GM12878 (cell line): ENCODE measurements at regions not wholly inside any gene's neighbourhood (a gene's known extent, or its start where the extent isn't known, plus 50 kb on each side); places are given as distances from the start of the nearest gene placed in this dataset.

Experiments
- ATAC-seq: fragments of 200-7000 bp; cut with Tn5 transposase; 3 replicates; pipeline ENCODE4 v1.9.1; 2020; ENCODE audit warnings: mild to moderate bottlenecking, moderate library complexity
- BruUV-seq: library from RNA; stranded (reverse); fragments of 400-500 nt; replicated peaks from 2 replicates; lab custom pipeline; 2021; lab: Mats Ljungman, UMichigan
- CTCF ChIA-PET: fragments of 300-600 bp; sonication (Branson Sonifier 250); formaldehyde crosslinking; extraction: SDS; loops from one replicate; lab custom pipeline; 2021; ENCODE audit warnings: inconsistent platforms; lab: Yijun Ruan, JAX
- POLR2A ChIA-PET: fragments of 350-600 bp; formaldehyde crosslinking; extraction: SDS; loops from one replicate; lab custom pipeline; 2021; ENCODE audit warnings: inconsistent platforms; lab: Charles Lee
- RAD21 ChIA-PET: fragments of 300-600 bp; sonication (Branson Sonifier 250); formaldehyde crosslinking; loops from one replicate; lab custom pipeline; 2023; ENCODE audit warnings: antibody characterized with exemption; ENCODE audit not compliant: unreplicated experiment; lab: Charles Lee
- SMC1A ChIA-PET: fragments of 300-600 bp; sonication (Branson Sonifier 250); formaldehyde crosslinking; loops from one replicate; lab custom pipeline; 2023; ENCODE audit not compliant: unreplicated experiment, uncharacterized antibody; lab: Charles Lee
- DNase-seq: peaks from one replicate; pipeline ENCODE4 v3.0.0-alpha.2; 2011; ENCODE audit warnings: low read depth, low spot score
- FAIRE-seq: peaks from 3 replicates; lab custom pipeline; 2011; peaks lifted over from hg19 to GRCh38; lab: Jason Lieb, UNC
- H2AFZ ChIP-seq: 2 replicates; pipeline ENCODE4 v1.6.0; 2011; ENCODE audit warnings: low read depth, low read length, control low read depth; ENCODE audit not compliant: control insufficient read depth
- H3K27ac ChIP-seq: 2 replicates; pipeline ENCODE4 v1.5.1; 2011; ENCODE audit warnings: control low read depth; ENCODE audit not compliant: control insufficient read depth, insufficient read depth
- H3K27me3 ChIP-seq, 2 experiments: replicated peaks in 1 of 2; 2 replicates each; pipeline versions ENCODE4 v1.6.0 to v1.6.1; 2011; ENCODE audit warnings: low read length in 1 of 2; ENCODE audit not compliant: control insufficient read depth in 2 of 2, insufficient read depth in 2 of 2
- H3K36me3 ChIP-seq, 2 experiments: 2 replicates each; pipeline ENCODE4 v1.5.1; 2011; ENCODE audit warnings: low read length in 1 of 2; ENCODE audit not compliant: control insufficient read depth in 2 of 2, insufficient read depth in 2 of 2
- H3K4me1 ChIP-seq: 2 replicates; pipeline ENCODE4 v1.6.1; 2011; ENCODE audit warnings: mild to moderate bottlenecking, low read length, moderate library complexity, mixed read lengths; ENCODE audit not compliant: control insufficient read depth, insufficient read depth
- H3K4me2 ChIP-seq: 2 replicates; pipeline ENCODE4 v1.6.0; 2011; ENCODE audit warnings: control low read depth; ENCODE audit not compliant: control insufficient read depth, insufficient read depth
- H3K4me3 ChIP-seq: fragments of 200-600 bp; sonication (generic); 2 replicates; pipeline ENCODE4 v1.5.1; 2016
- H3K79me2 ChIP-seq: 2 replicates; pipeline ENCODE4 v1.6.0; 2011; ENCODE audit warnings: low read length; ENCODE audit not compliant: control insufficient read depth, insufficient read depth
- H3K9ac ChIP-seq: 2 replicates; pipeline ENCODE4 v1.8.0; 2011; ENCODE audit warnings: low read length, control low read depth, mixed read lengths; ENCODE audit not compliant: control insufficient read depth, insufficient read depth
- H3K9me3 ChIP-seq: replicated peaks from 3 replicates; pipeline ENCODE4 v1.5.1; 2011; ENCODE audit warnings: mild to moderate bottlenecking, low read length; ENCODE audit not compliant: control insufficient read depth, insufficient read depth
- H4K20me1 ChIP-seq: 2 replicates; pipeline ENCODE4 v1.6.0; 2011; ENCODE audit not compliant: control insufficient read depth, insufficient read depth
- BMI1 ChIP-seq: fragments of 450-650 bp; IDR thresholded peaks from 2 replicates; pipeline ENCODE4 v1.6.1; 2016; ENCODE audit warnings: mild to moderate bottlenecking, moderate library complexity, borderline replicate concordance
- CHD1 ChIP-seq: IDR thresholded peaks from 2 replicates; pipeline ENCODE4 v1.6.1; 2012; ENCODE audit warnings: low read depth, low read length, improper control_type of control experiment
- CHD4 ChIP-seq: fragments of 200-600 bp; sonication (generic); IDR thresholded peaks from 2 replicates; pipeline ENCODE4 v1.6.1; 2016; ENCODE audit warnings: mild to moderate bottlenecking
- DPF2 ChIP-seq: fragments of 450-650 bp; IDR thresholded peaks from 2 replicates; pipeline ENCODE4 v1.6.1; 2017; ENCODE audit warnings: mild to moderate bottlenecking
- ETV6 ChIP-seq, 2 experiments: fragments of 450-650 bp in 1 of 2; IDR thresholded peaks in 1 of 2; conservative IDR thresholded peaks in 1 of 2; 2 replicates each; pipeline ENCODE4 v1.6.1; 2014; ENCODE audit warnings: antibody characterized with exemption in 1 of 2, borderline replicate concordance in 1 of 2, low read depth in 1 of 2, mild to moderate bottlenecking in 1 of 2, moderate library complexity in 1 of 2
- KDM1A ChIP-seq: fragments of 200-600 bp; sonication (generic); IDR thresholded peaks from 2 replicates; pipeline ENCODE4 v1.6.1; 2016; ENCODE audit warnings: borderline replicate concordance
- LARP7 ChIP-seq: fragments of 450-650 bp; IDR thresholded peaks from 2 replicates; pipeline ENCODE4 v1.6.1; 2017; ENCODE audit warnings: mild to moderate bottlenecking
- MYB ChIP-seq: fragments of 150-350 bp; IDR thresholded peaks from 2 replicates; pipeline ENCODE4 v1.6.1; 2014; ENCODE audit warnings: mild to moderate bottlenecking, low read depth, low read length, borderline replicate concordance
- NFXL1 ChIP-seq: fragments of 450-650 bp; IDR thresholded peaks from 2 replicates; pipeline ENCODE4 v1.6.1; 2017; ENCODE audit warnings: antibody characterized with exemption, mild to moderate bottlenecking, borderline replicate concordance
- RBBP5 ChIP-seq: fragments of 200-600 bp; sonication (generic); conservative IDR thresholded peaks from 2 replicates; pipeline ENCODE4 v1.6.1; 2016
- RCOR1 ChIP-seq: conservative IDR thresholded peaks from 2 replicates; pipeline ENCODE4 v1.6.1; 2012; ENCODE audit warnings: low read depth, low read length, improper control_type of control experiment
- SIN3A ChIP-seq: IDR thresholded peaks from 2 replicates; pipeline ENCODE4 v1.6.1; 2012; ENCODE audit warnings: low read depth, low read length, improper control_type of control experiment
- SMAD5 ChIP-seq: IDR thresholded peaks from 2 replicates; pipeline ENCODE4 v1.6.1; 2016; ENCODE audit warnings: antibody characterized with exemption, low read depth
- SRF ChIP-seq, 2 experiments: IDR thresholded peaks; 2 replicates each; pipeline ENCODE4 v1.6.1; 2011; ENCODE audit warnings: low read depth in 2 of 2, low read length in 2 of 2, mild to moderate bottlenecking in 1 of 2, moderate library complexity in 1 of 2
- SUPT20H ChIP-seq: IDR thresholded peaks from 2 replicates; pipeline ENCODE4 v1.6.1; 2011; ENCODE audit warnings: low read depth, mild to moderate bottlenecking, low read length, moderate library complexity, borderline replicate concordance; ENCODE audit not compliant: control insufficient read depth
- YY1 ChIP-seq: IDR thresholded peaks from 2 replicates; pipeline ENCODE4 v1.6.1; 2011; ENCODE audit warnings: low read depth, mild to moderate bottlenecking, low read length
- WGBS: methylation state at CpG from one replicate; pipeline ENCODE4 v1.1.6; 2016; ENCODE audit warnings: low lambda C conversion rate; ENCODE audit not compliant: insufficient replicate concordance, insufficient coverage; ENCODE audit errors: missing lambda C conversion rate; 5-methylcytosine and 5-hydroxymethylcytosine counted together
- in situ Hi-C: fragments of 300-500 bp; cut with MboI; formaldehyde crosslinking; loops from 9 replicates; pipeline ENCODE4 v1.14.3; 2018; ENCODE audit warnings: mixed read lengths
- intact Hi-C: fragments of 100-400 bp; cut with micrococcal nuclease; formaldehyde crosslinking; loops from one replicate; pipeline ENCODE4 v1.14.2; 2022; ENCODE audit not compliant: unreplicated experiment
- TF ChIP-seq, protein P1 (sequence below): fragments of 450-650 bp; IDR thresholded peaks from 2 replicates; pipeline ENCODE4 v1.6.1; 2017; ENCODE audit warnings: low read depth, mild to moderate bottlenecking, moderate library complexity
- TF ChIP-seq, protein P2 (sequence below): IDR thresholded peaks from 2 replicates; pipeline ENCODE4 v1.6.1; 2012; ENCODE audit warnings: low read depth, low read length, improper control_type of control experiment
- TF ChIP-seq, protein P3 (sequence below): fragments of 450-650 bp; IDR thresholded peaks from 2 replicates; pipeline ENCODE4 v1.6.1; 2017; ENCODE audit warnings: mild to moderate bottlenecking
- TF ChIP-seq, protein P4 (sequence below): fragments of 450-650 bp; conservative IDR thresholded peaks from 2 replicates; pipeline ENCODE4 v1.6.1; 2017; ENCODE audit warnings: mild to moderate bottlenecking, moderate library complexity

DNA sequence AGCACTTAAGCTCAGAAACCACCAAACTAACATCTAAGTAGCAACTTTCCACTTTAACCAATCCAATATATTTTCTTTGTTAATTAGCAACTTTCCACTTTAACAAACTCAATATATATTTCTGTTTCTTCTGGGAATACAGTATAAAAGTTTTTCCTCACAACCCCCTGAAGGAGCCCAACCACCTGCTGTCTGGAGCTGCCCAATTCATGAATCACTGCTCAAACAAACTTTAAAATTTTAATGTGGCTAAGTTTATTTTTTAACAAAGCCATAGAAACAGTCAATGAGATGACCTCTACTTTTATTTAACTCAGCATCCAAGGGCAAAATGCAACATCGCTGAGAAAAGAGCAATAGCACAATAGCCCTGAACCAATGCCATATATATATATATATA lies 500.1 kb downstream of the EPM2A start:
- H3K36me3 ChIP-seq, result no peaks in the 10 kb centered on the region
- TF ChIP-seq CHD1, result no peak
- no peak for TF ChIP-seq NFXL1
- no peak for TF ChIP-seq RCOR1
- TF ChIP-seq RBBP5, result no peak
- TF ChIP-seq CHD4, result no peak
- no peak for TF ChIP-seq SRF (IDR thresholded peaks at IDR 0.05; ENCODE audit: low read depth in 2 of 2, low read length in 2 of 2)
- no peak for TF ChIP-seq LARP7
- TF ChIP-seq DPF2, result no peak
- TF ChIP-seq, protein P1, sequence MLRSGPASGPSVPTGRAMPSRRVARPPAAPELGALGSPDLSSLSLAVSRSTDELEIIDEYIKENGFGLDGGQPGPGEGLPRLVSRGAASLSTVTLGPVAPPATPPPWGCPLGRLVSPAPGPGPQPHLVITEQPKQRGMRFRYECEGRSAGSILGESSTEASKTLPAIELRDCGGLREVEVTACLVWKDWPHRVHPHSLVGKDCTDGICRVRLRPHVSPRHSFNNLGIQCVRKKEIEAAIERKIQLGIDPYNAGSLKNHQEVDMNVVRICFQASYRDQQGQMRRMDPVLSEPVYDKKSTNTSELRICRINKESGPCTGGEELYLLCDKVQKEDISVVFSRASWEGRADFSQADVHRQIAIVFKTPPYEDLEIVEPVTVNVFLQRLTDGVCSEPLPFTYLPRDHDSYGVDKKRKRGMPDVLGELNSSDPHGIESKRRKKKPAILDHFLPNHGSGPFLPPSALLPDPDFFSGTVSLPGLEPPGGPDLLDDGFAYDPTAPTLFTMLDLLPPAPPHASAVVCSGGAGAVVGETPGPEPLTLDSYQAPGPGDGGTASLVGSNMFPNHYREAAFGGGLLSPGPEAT, result no peak
- TF ChIP-seq SUPT20H, result no peak
- TF ChIP-seq, protein P2, sequence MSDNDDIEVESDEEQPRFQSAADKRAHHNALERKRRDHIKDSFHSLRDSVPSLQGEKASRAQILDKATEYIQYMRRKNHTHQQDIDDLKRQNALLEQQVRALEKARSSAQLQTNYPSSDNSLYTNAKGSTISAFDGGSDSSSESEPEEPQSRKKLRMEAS, result no peak
- TF ChIP-seq BMI1, result no peak
- no peak for TF ChIP-seq SIN3A
- TF ChIP-seq KDM1A, result no peak
- TF ChIP-seq SMAD5, result no peak
- TF ChIP-seq MYB, result no peak
- no peak for TF ChIP-seq ETV6 (conservative IDR thresholded peaks at IDR 0.05 in 1 of 2, IDR thresholded peaks at IDR 0.05 in 1 of 2; ENCODE audit: borderline replicate concordance in 1 of 2, low read depth in 1 of 2)
- TF ChIP-seq, protein P3, sequence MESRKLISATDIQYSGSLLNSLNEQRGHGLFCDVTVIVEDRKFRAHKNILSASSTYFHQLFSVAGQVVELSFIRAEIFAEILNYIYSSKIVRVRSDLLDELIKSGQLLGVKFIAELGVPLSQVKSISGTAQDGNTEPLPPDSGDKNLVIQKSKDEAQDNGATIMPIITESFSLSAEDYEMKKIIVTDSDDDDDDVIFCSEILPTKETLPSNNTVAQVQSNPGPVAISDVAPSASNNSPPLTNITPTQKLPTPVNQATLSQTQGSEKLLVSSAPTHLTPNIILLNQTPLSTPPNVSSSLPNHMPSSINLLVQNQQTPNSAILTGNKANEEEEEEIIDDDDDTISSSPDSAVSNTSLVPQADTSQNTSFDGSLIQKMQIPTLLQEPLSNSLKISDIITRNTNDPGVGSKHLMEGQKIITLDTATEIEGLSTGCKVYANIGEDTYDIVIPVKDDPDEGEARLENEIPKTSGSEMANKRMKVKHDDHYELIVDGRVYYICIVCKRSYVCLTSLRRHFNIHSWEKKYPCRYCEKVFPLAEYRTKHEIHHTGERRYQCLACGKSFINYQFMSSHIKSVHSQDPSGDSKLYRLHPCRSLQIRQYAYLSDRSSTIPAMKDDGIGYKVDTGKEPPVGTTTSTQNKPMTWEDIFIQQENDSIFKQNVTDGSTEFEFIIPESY, result no peak
- TF ChIP-seq, protein P4, sequence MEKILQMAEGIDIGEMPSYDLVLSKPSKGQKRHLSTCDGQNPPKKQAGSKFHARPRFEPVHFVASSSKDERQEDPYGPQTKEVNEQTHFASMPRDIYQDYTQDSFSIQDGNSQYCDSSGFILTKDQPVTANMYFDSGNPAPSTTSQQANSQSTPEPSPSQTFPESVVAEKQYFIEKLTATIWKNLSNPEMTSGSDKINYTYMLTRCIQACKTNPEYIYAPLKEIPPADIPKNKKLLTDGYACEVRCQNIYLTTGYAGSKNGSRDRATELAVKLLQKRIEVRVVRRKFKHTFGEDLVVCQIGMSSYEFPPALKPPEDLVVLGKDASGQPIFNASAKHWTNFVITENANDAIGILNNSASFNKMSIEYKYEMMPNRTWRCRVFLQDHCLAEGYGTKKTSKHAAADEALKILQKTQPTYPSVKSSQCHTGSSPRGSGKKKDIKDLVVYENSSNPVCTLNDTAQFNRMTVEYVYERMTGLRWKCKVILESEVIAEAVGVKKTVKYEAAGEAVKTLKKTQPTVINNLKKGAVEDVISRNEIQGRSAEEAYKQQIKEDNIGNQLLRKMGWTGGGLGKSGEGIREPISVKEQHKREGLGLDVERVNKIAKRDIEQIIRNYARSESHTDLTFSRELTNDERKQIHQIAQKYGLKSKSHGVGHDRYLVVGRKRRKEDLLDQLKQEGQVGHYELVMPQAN, result no peak
- TF ChIP-seq YY1, result no peak
- H3K4me2 ChIP-seq, result no peak overlapping the region
- POLR2A ChIA-PET, result no interaction called here
- no peak overlapping the region for H3K27ac ChIP-seq
- H3K79me2 ChIP-seq, result no peaks in the 10 kb centered on the region
- in situ Hi-C loops, result no loop called here
- ATAC-seq, result no peak
- BruUV-seq, result no TSS peak
- RAD21 ChIA-PET, result no interaction called here
- DNase-seq, result no peak
- H3K4me3 ChIP-seq, result no peak overlapping the region
- no peak for FAIRE-seq
- CTCF ChIA-PET, result interaction anchor here (0.6 to 0.7 kb wide), 2 partner anchors 116 to 184 kb away, joined by 3 read pairs; no protein-coding TSS in a partner anchor
- WGBS, result 89% methylated on average over 1 of the region's 1 CpG
- no peaks in the 10 kb centered on the region for H3K4me1 ChIP-seq
- SMC1A ChIA-PET, result interaction anchor here (1.1 kb wide), 1 partner anchor 18 kb away, joined by 3 read pairs; no protein-coding TSS in a partner anchor
- H3K9ac ChIP-seq, result no peak overlapping the region
- intact Hi-C loops, result no loop called here
- no peak overlapping the region for H2AFZ ChIP-seq
- H3K9me3 ChIP-seq, result no peaks in the 10 kb centered on the region; the same call in 2 of the 3 replicates
- no peaks in the 10 kb centered on the region for H4K20me1 ChIP-seq
- no peaks in the 10 kb centered on the region for H3K27me3 ChIP-seq
